Calu3 (cell line): ENCODE measurements at regions not wholly inside any gene's neighbourhood (a gene's known extent, or its start where the extent isn't known, plus 50 kb on each side); places are given as distances from the start of the nearest gene placed in this dataset.

Experiments used
- BruUV-seq: library from RNA; stranded (reverse); fragments of 400-500 nt; replicated peaks from 2 replicates; lab custom pipeline; 2021; lab: Mats Ljungman, UMichigan
- CTCF ChIA-PET: fragments of 300-600 bp; sonication (Branson Sonifier 250); formaldehyde crosslinking; loops from one replicate; lab custom pipeline; 2022; ENCODE audit warnings: antibody characterized with exemption; lab: Charles Lee
- DNase-seq: peaks from one replicate; pipeline ENCODE4 v3.0.0; 2022
- H3K27ac Mint-ChIP-seq: one replicate; pipeline ENCODE4 v1.8.0; 2022; ENCODE audit warnings: mixed read lengths; ENCODE audit not compliant: unreplicated experiment
- H3K27me3 Mint-ChIP-seq: one replicate; pipeline ENCODE4 v1.8.0; 2022; ENCODE audit warnings: mixed read lengths; ENCODE audit not compliant: unreplicated experiment
- H3K36me3 Mint-ChIP-seq: one replicate; pipeline ENCODE4 v1.8.0; 2022; ENCODE audit warnings: mild to moderate bottlenecking, moderate library complexity, mixed read lengths; ENCODE audit not compliant: insufficient read depth, unreplicated experiment
- H3K4me1 Mint-ChIP-seq: one replicate; pipeline ENCODE4 v1.8.0; 2022; ENCODE audit warnings: mild to moderate bottlenecking, low read depth, mixed read lengths; ENCODE audit not compliant: unreplicated experiment
- H3K4me3 Mint-ChIP-seq: one replicate; pipeline ENCODE4 v1.8.0; 2022; ENCODE audit warnings: mild to moderate bottlenecking, low read depth, moderate library complexity, mixed read lengths; ENCODE audit not compliant: unreplicated experiment
- H3K9me3 Mint-ChIP-seq: one replicate; pipeline ENCODE4 v1.8.0; 2022; ENCODE audit warnings: low read depth, mixed read lengths; ENCODE audit not compliant: unreplicated experiment
- CTCF ChIP-seq: fragments of 200-600 bp; IDR thresholded peaks from one replicate; pipeline ENCODE4 v1.8.0; 2022; ENCODE audit warnings: antibody characterized with exemption; ENCODE audit not compliant: unreplicated experiment
- intact Hi-C: fragments of 100-400 bp; cut with micrococcal nuclease; formaldehyde crosslinking; loops from one replicate; pipeline ENCODE4 v1.10.0; 2022; ENCODE audit not compliant: unreplicated experiment

GRCh38 chr20:37593710-37594109 is 66.0 kb upstream of the BLCAP start:
- H3K36me3 Mint-ChIP-seq, result no peaks in the 10 kb centered on the region
- DNase-seq, result no peak
- H3K27ac Mint-ChIP-seq, result no peak overlapping the region
- BruUV-seq, result no TSS peak
- H3K9me3 Mint-ChIP-seq, result no peaks in the 10 kb centered on the region
- CTCF ChIA-PET, result interaction anchor here (0.8 kb wide), 1 partner anchor 9 kb away, joined by 3 read pairs; no protein-coding TSS in a partner anchor
- no peaks in the 10 kb centered on the region for H3K4me1 Mint-ChIP-seq
- peaks cover 91% of the 10 kb centered on the region for H3K27me3 Mint-ChIP-seq
- intact Hi-C loops, result no loop called here
- H3K4me3 Mint-ChIP-seq, result no peak overlapping the region
- no peak for TF ChIP-seq CTCF

DNA sequence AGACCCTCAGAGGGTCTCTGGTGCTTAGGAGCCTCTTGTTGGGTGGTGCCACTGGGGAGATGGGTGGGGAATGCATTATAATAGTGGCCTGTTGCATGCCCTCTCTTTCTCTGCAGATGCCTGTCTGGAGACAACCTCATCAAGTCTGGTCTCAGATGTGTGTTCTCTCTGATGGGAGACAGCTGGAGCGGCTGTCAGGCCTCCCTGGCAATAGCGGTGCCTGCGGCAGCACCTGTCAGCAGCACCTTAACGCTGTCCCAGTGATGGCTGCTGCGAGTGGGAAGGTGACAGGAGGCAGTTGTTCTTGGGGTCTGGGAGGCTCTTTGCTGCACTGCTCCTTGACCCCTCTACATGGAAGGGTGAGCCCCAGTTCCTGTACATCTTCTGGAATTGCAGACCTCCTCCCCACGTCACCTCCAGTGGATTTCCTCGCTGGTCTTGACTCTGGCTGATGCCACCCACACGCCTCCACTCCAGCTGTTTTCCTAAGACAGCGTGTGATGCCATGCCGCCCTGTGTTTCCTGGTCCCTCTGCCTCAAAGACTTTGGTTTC is 63.3 kb upstream of the BLCAP start:
- H3K9me3 Mint-ChIP-seq, result no peaks in the 10 kb centered on the region
- H3K4me1 Mint-ChIP-seq, result no peaks in the 10 kb centered on the region
- H3K4me3 Mint-ChIP-seq, result no peak overlapping the region
- no peak for DNase-seq
- intact Hi-C loops, result no loop called here
- no peak overlapping the region for H3K27ac Mint-ChIP-seq
- no TSS peak for BruUV-seq
- H3K36me3 Mint-ChIP-seq, result no peaks in the 10 kb centered on the region
- CTCF ChIA-PET, result no interaction called here
- peaks cover 95% of the 10 kb centered on the region for H3K27me3 Mint-ChIP-seq
- no peak for TF ChIP-seq CTCF

- Mint-ChIP-seq H3K27ac (no peak overlapping the region), H3K4me1 (no peaks in the 10 kb centered on the region), H3K4me3 (no peak overlapping the region), H3K9me3 (peaks cover 4% of the 10 kb centered on the region), H3K27me3 (peaks cover 100% of the 10 kb centered on the region), H3K36me3 (no peaks in the 10 kb centered on the region)
- CTCF ChIA-PET, result no interaction called here
- no peak for DNase-seq
- BruUV-seq, result no TSS peak
- intact Hi-C loops, result no loop called here
- TF ChIP-seq CTCF, result no peak
Observed at GRCh38 chr20:37586078-37586477, 58.4 kb upstream of the BLCAP start.

DNA sequence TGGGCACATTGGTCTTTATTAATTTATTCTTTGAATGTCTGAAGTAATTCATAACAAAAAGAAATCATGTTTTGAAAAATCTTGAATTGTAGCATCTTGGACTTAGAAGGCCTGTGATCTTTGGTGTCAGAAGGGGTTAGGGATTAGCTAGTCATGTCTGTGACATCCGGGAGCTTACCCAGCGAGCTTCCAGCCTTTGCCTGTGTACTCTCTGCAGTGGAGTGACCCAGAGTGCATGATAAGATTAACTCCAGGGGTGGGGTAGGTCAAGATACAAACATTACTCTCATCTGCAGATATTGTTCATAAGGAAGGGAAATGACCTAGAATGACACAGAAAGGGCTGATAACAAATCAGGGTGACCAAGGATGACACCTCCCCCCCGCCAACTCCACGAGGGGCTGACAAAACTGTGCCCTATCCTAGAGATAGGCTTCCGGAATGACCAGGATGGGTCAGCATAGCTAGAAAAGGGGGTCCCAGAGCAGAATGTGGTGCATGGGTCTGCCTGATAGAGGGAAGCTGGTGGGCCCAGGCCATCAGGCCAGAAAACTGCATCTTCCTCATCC is 56.6 kb upstream of the BLCAP start:
- CTCF ChIA-PET, result no interaction called here
- H3K27me3 Mint-ChIP-seq, result peaks cover 100% of the 10 kb centered on the region
- no peaks in the 10 kb centered on the region for H3K36me3 Mint-ChIP-seq
- H3K9me3 Mint-ChIP-seq, result peaks cover 4% of the 10 kb centered on the region
- DNase-seq, result no peak
- intact Hi-C loops, result no loop called here
- no TSS peak for BruUV-seq
- TF ChIP-seq CTCF, result no peak
- no peaks in the 10 kb centered on the region for H3K4me1 Mint-ChIP-seq
- H3K4me3 Mint-ChIP-seq, result no peak overlapping the region
- H3K27ac Mint-ChIP-seq, result no peak overlapping the region
